LoVo (cell line): ENCODE measurements at regions not wholly inside any gene's neighbourhood (a gene's known extent, or its start where the extent isn't known, plus 50 kb on each side); places are given as distances from the start of the nearest gene placed in this dataset.

Experiments
- DNase-seq: peaks from one replicate; pipeline ENCODE4 v3.0.0-alpha.2; 2016; ENCODE audit warnings: low spot score

DNA sequence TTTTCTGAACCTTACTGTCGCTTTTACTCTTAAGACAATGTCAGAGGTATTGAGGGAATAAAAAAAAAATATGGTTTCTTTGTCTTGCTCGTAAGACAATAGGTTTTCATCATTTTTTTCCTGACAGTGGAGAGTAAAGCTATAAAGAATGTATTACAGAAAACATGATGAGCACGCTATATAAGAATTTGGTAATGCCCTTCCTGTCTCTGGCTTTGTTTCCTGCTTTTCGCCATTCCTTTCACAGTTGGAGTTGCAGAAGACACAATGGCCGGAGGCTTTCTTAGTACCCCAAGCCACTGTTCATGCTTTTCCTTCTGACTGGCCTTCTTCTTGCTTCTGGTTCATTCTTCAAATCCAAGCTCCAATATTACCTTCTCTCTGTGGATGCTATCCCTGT, 101.0 kb upstream of the DACH1 start:
- no peak for DNase-seq

DNA sequence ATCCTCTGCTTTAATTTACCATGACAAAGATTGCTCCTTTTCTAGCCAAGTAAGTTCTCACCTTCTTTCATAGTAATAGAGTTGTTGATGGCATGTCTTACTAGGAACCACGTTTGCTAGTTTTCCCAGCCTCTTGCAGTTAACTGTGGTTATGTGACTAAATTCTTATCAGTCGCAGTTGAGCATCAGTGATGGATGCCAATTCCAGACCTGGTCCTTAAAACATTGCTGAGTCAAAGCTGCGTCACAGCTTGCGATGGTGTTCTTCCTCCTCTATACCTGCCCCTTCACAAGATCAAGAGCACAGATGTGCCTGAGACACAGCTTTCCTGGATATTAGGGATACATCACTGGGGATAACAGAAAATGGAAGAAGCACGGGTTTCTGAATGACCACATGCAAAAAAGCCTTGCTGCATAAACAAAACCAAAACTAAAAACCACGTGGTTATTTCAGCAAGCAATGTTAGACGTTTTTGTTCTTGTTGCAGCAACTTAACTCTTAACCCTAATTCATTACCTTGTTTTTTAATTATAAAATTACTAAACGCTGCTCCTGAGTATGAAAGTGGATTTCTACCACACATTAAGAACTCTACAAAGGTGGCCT, 97.6 kb upstream of the DACH1 start:
- DNase-seq = no peak

DNA sequence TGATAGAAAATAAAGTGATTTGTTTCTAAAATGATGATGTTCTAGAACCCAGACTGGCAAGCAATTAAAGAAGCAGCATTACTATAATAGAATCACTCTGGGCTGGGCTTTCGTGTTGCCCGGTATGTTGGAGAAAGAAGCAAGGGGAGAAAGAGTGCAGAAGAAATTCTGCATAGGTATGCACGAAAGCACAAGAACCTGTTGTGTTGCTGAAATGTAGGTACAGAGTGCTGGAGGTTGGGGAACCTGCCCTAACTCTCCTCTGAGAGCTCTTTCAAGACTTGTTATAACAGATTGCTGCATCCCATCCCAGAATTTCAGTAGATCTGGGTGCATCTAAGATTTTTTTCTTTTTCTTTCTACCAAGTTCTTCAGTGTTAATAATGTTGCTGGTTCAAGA, 95.7 kb upstream of the DACH1 start:
- DNase-seq = no peak

DNA sequence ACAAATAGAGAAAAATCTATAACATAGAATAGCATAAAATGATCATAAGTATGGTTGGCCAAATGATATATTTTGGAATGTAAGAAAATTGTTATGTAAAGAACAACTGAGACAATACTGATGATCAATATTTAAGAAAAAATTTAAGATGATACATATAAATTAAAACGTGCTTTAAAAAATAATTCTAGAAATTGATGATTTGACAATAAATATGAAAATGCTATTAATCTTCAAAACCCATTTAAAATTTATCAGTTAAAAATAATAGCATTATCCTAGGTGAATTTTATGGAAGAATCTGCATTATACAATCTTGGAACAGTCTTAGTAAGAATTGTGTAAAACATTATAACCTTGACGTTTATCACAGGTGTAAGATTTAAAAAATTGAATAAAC, 95.1 kb upstream of the DACH1 start:
- DNase-seq = no peak

DNA sequence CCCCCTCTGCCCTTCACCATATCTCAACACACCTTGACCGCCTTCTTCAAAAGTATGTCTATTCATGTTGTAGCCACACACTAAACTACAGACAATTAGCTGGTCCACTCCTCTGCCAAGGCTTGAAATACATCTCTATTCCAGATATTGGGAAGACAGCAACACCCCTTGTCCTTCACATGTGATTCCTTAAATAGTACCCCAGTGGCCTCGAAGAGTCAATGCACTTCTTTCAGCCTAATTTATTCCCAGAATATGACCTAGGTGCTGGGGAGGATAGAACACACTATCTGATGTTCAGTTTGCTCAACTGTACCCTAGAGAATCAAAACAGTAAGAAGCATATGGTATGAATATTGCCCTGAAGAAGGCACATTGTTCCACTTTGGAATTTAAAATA, 82.4 kb upstream of the DACH1 start:
- DNase-seq = no peak

DNA sequence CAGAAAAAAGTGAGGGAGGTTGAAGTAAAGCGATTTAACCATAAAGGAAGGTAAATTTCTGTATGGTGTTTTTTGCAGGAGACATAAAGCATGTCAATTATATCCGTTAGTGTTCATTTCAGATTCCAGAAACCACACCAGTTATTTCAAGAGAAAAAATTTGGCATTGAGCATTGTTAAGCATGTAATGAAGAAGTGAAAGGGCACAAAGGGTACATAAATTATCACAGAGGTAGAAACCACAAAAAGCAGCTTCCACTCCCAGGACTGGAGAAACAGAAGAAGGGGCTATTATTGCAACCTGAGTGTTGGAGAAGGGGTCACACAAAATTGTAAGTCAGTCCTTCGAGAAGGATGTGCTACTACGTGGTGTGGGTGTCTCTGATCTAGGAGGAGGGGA, 72.2 kb upstream of the DACH1 start:
- DNase-seq = no peak

DNA sequence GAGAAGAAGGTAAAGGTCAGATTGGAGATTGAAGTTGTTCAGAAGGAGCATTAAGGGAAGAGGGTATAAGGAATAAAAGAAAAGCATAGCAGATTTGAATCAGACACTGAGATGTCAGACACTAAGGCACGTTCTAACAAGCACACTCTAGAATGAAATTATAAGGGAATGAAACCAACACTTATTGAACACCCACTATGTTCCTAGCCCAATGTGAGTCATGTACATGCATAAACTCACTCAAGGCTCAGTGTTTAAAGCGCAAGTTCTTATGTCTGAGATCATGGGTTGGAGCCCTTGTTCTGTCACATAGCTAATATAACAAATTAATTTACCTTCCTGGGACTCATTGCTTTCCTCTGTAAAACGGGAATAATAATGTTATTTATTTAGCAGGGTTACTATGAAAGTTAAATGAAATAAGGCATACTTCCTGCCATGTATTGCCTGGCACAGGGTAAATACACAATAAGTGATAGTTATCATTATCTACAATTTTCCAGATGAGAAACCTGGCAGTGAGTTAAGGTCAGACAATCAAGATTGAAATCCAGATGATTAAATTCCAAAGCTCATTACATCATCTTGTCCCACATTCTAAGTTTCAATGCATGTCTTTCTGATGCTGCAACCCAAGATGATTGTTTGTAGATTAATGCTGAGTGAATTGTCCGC, 68.3 kb upstream of the DACH1 start:
- no peak for DNase-seq

DNA sequence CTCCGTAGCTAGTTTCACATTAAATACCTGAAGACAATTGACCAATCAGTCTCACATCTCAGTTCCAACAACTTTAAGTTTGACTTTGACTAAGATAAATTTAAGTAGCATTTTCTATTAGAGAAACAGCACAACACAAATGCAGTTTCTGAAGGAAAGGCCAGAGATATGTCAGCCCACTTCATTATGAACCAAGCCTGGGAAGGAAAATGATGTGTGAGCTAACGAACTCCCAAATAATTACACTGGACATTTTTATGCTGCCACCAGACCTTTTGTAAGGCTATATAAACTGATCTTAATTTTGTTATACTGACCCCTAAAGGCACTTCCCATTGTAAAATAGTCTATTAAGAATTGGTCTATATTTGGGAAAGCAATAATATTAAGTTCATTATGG, 57.9 kb upstream of the DACH1 start:
- no peak for DNase-seq

DNA sequence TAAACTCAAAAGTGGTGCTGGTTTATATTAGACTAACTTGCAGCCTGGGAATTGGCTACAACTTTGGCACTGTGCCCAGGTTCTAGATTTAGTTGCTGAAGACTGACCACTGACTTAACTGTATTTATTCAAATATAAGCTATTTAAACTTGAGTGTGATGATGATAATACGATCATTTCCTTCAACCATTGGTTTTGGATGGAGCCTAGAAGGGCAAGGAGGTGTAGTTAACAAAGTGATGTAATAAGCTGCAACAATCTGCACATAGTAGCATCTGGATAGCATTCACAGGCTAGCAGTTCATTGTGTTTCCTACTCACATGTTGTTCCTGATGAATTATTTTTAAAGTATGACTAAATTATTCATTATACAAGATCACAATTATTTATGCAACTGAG, 55.2 kb upstream of the DACH1 start:
- DNase-seq = peak; percentile 7
